WTC11 (cell line): ENCODE measurements at regions not wholly inside any gene's neighbourhood (a gene's known extent, or its start where the extent isn't known, plus 50 kb on each side); places are given as distances from the start of the nearest gene placed in this dataset.

ENCODE experiments used
- ATAC-seq: fragments of 200-7000 bp; cut with Tn5 transposase; 2 replicates; pipeline ENCODE4 v1.10.0; 2021; ENCODE audit warnings: mild to moderate bottlenecking, moderate library complexity
- CTCF ChIA-PET: fragments of 300-600 bp; sonication (Branson Sonifier 250); formaldehyde crosslinking; loops from one replicate; lab custom pipeline; 2021; ENCODE audit warnings: antibody characterized with exemption; lab: Charles Lee
- POLR2A ChIA-PET: fragments of 350-600 bp; sonication (Branson Sonifier 250); formaldehyde crosslinking; loops from one replicate; lab custom pipeline; 2021; ENCODE audit warnings: antibody characterized with exemption; lab: Charles Lee
- DNase-seq: peaks from one replicate; pipeline ENCODE4 v3.0.0; 2021; ENCODE audit warnings: low spot score
- H3K27ac Mint-ChIP-seq: 2 replicates; pipeline ENCODE4 v1.8.0; 2021; ENCODE audit warnings: mixed read lengths
- H3K27me3 Mint-ChIP-seq: 2 replicates; pipeline ENCODE4 v1.8.0; 2021; ENCODE audit warnings: low read depth, mild to moderate bottlenecking, moderate library complexity, mixed read lengths
- H3K36me3 Mint-ChIP-seq: 2 replicates; pipeline ENCODE4 v1.8.0; 2021; ENCODE audit warnings: mixed read lengths
- H3K4me1 Mint-ChIP-seq: 2 replicates; pipeline ENCODE4 v1.8.0; 2022; ENCODE audit warnings: mixed read lengths
- H3K4me3 Mint-ChIP-seq: 2 replicates; pipeline ENCODE4 v1.8.0; 2021; ENCODE audit warnings: mild to moderate bottlenecking, moderate library complexity, mixed read lengths
- H3K9me3 Mint-ChIP-seq: 2 replicates; pipeline ENCODE4 v1.8.0; 2021; ENCODE audit warnings: mixed read lengths
- CREB1 ChIP-seq: sonication (generic); formaldehyde crosslinking; IDR thresholded peaks from 2 replicates; pipeline ENCODE4 v1.8.0; 2023; ENCODE audit warnings: mild to moderate bottlenecking, missing genetic modification reagents
- EMX1 ChIP-seq: fragments of 250-450 bp; sonication (Bioruptor Pico); IDR thresholded peaks from 2 replicates; pipeline ENCODE4 v1.8.0; 2021; ENCODE audit warnings: mild to moderate bottlenecking
- GRHL2 ChIP-seq: fragments of 250-450 bp; sonication (Bioruptor Pico); IDR thresholded peaks from 2 replicates; pipeline ENCODE4 v1.8.0; 2022; ENCODE audit warnings: mild to moderate bottlenecking, moderate library complexity; ENCODE audit not compliant: insufficient replicate concordance, severe bottlenecking
- GTF2I ChIP-seq: fragments of 250-450 bp; sonication (Bioruptor Pico); conservative IDR thresholded peaks from 2 replicates; pipeline ENCODE4 v1.4.0; 2021; ENCODE audit warnings: mild to moderate bottlenecking
- NFATC4 ChIP-seq: fragments of 250-450 bp; sonication (Bioruptor Pico); IDR thresholded peaks from 2 replicates; pipeline ENCODE4 v1.9.0; 2021; ENCODE audit warnings: mild to moderate bottlenecking
- NR1H2 ChIP-seq: sonication (generic); formaldehyde crosslinking; IDR thresholded peaks from 2 replicates; pipeline ENCODE4 v1.9.0; 2021; ENCODE audit warnings: mild to moderate bottlenecking, moderate library complexity, missing genetic modification reagents
- RORB ChIP-seq: fragments of 250-450 bp; sonication (Bioruptor Pico); IDR thresholded peaks from 2 replicates; pipeline ENCODE4 v1.9.0; 2021; ENCODE audit warnings: mild to moderate bottlenecking
- SMAD3 ChIP-seq: sonication (generic); formaldehyde crosslinking; IDR thresholded peaks from 2 replicates; pipeline ENCODE4 v1.8.0; 2022; ENCODE audit warnings: missing genetic modification reagents, mild to moderate bottlenecking, borderline replicate concordance
- ZNF138 ChIP-seq: sonication (generic); formaldehyde crosslinking; conservative IDR thresholded peaks from 2 replicates; pipeline ENCODE4 v1.8.1; 2022; ENCODE audit warnings: mild to moderate bottlenecking, moderate library complexity, missing genetic modification reagents
- ZNF317 ChIP-seq: sonication (generic); formaldehyde crosslinking; IDR thresholded peaks from 2 replicates; pipeline ENCODE4 v1.8.1; 2023; ENCODE audit warnings: low read depth, mild to moderate bottlenecking, moderate library complexity, missing genetic modification reagents, borderline replicate concordance
- ZNF396 ChIP-seq: fragments of 250-450 bp; sonication (Bioruptor Pico); IDR thresholded peaks from 2 replicates; pipeline ENCODE4 v1.8.0; 2021; ENCODE audit warnings: mild to moderate bottlenecking, moderate library complexity, borderline replicate concordance
- ZNF671 ChIP-seq: fragments of 250-450 bp; sonication (Bioruptor Pico); IDR thresholded peaks from 2 replicates; pipeline ENCODE4 v1.8.0; 2021; ENCODE audit warnings: mild to moderate bottlenecking
- TF ChIP-seq, protein P1 (sequence below): sonication (generic); formaldehyde crosslinking; IDR thresholded peaks from 2 replicates; pipeline ENCODE4 v1.8.1; 2023; ENCODE audit warnings: mild to moderate bottlenecking, missing genetic modification reagents, borderline replicate concordance
- TF ChIP-seq, protein P2 (sequence below): sonication (generic); formaldehyde crosslinking; IDR thresholded peaks from 2 replicates; pipeline ENCODE4 v1.8.1; 2022; ENCODE audit warnings: mild to moderate bottlenecking, moderate library complexity, missing genetic modification reagents
- TF ChIP-seq, protein P3 (sequence below): sonication (generic); formaldehyde crosslinking; IDR thresholded peaks from 2 replicates; pipeline ENCODE4 v1.8.1; 2023; ENCODE audit warnings: mild to moderate bottlenecking, missing genetic modification reagents
- TF ChIP-seq, protein P4 (sequence below): fragments of 250-450 bp; sonication (Bioruptor Pico); IDR thresholded peaks from 2 replicates; pipeline ENCODE4 v1.9.0; 2021; ENCODE audit warnings: mild to moderate bottlenecking
- TF ChIP-seq, protein P5 (sequence below): fragments of 250-450 bp; sonication (Bioruptor Pico); IDR thresholded peaks from 2 replicates; pipeline ENCODE4 v1.9.0; 2021; ENCODE audit warnings: mild to moderate bottlenecking
- TF ChIP-seq, protein P6 (sequence below): sonication (generic); formaldehyde crosslinking; IDR thresholded peaks from 2 replicates; pipeline ENCODE4 v1.8.1; 2022; ENCODE audit warnings: missing genetic modification reagents, borderline replicate concordance

DNA sequence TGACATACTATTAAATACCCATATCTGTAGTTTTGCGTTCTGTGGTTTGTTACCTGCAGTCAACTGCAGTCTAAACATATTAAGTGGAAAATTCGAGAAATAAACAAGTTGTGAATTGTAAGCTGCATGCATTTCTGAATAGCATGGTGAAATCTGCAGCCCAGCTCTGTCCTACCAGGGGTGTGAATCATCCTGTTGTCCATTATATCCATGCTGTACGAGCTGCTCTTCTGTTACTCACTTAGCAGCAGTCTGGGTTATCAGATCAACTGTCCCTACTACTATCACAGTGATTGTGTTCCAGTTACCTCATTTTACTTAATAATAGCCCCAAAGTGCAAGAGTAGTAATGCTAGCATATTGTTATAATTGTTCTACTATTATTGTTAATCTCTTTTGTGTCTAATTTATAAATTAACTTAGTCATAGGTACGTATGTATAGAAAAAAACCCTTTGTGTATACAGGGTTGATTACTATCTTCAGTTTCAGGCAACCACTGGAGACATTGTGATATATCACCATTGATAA, 173.7 kb upstream of the FAT4 start:
- no peak overlapping the region for H3K4me3 Mint-ChIP-seq
- H3K27ac Mint-ChIP-seq: no peak overlapping the region
- TF ChIP-seq, protein P1, sequence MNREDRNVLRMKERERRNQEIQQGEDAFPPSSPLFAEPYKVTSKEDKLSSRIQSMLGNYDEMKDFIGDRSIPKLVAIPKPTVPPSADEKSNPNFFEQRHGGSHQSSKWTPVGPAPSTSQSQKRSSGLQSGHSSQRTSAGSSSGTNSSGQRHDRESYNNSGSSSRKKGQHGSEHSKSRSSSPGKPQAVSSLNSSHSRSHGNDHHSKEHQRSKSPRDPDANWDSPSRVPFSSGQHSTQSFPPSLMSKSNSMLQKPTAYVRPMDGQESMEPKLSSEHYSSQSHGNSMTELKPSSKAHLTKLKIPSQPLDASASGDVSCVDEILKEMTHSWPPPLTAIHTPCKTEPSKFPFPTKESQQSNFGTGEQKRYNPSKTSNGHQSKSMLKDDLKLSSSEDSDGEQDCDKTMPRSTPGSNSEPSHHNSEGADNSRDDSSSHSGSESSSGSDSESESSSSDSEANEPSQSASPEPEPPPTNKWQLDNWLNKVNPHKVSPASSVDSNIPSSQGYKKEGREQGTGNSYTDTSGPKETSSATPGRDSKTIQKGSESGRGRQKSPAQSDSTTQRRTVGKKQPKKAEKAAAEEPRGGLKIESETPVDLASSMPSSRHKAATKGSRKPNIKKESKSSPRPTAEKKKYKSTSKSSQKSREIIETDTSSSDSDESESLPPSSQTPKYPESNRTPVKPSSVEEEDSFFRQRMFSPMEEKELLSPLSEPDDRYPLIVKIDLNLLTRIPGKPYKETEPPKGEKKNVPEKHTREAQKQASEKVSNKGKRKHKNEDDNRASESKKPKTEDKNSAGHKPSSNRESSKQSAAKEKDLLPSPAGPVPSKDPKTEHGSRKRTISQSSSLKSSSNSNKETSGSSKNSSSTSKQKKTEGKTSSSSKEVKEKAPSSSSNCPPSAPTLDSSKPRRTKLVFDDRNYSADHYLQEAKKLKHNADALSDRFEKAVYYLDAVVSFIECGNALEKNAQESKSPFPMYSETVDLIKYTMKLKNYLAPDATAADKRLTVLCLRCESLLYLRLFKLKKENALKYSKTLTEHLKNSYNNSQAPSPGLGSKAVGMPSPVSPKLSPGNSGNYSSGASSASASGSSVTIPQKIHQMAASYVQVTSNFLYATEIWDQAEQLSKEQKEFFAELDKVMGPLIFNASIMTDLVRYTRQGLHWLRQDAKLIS: no peak
- TF ChIP-seq, all 79 proteins: peak for 0
- ChIA-PET POLR2A (no interaction called here), CTCF (no interaction called here)
- DNase-seq: no peak
- H3K9me3 Mint-ChIP-seq: no peaks in the 10 kb centered on the region
- ATAC-seq: no peak
- no peaks in the 10 kb centered on the region for H3K4me1 Mint-ChIP-seq
- no peaks in the 10 kb centered on the region for H3K27me3 Mint-ChIP-seq
- H3K36me3 Mint-ChIP-seq: no peaks in the 10 kb centered on the region

DNA sequence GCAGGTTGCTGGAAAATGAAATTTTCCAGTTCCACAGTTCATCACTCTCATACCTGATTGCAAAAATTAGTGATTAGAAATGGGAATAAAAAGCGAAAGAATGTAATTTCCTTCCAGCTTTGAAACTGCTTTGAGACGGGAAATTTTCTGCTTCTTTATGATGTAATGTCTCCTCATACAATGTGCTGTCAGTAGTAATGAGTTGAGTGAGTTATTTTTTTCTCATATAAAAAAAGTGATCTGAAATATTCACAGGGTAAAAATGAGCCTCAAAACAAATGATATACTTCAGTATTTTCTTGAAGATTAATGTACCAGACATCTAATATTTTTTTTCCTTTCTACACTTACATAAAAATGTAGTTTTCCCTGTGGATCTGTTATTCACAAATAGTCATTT, 179.1 kb upstream of the FAT4 start:
- Mint-ChIP-seq H3K4me3 (no peak overlapping the region), H3K27me3 (no peaks in the 10 kb centered on the region), H3K36me3 (no peaks in the 10 kb centered on the region), H3K9me3 (no peaks in the 10 kb centered on the region), H3K27ac (no peak overlapping the region), H3K4me1 (peaks cover 6% of the 10 kb centered on the region)
- ChIA-PET CTCF (no interaction called here), POLR2A (no interaction called here)
- TF ChIP-seq, protein P2, sequence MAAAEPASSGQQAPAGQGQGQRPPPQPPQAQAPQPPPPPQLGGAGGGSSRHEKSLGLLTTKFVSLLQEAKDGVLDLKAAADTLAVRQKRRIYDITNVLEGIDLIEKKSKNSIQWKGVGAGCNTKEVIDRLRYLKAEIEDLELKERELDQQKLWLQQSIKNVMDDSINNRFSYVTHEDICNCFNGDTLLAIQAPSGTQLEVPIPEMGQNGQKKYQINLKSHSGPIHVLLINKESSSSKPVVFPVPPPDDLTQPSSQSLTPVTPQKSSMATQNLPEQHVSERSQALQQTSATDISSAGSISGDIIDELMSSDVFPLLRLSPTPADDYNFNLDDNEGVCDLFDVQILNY: no peak
- TF ChIP-seq EMX1 (CRISPR knock-in tag) (no peak), GTF2I (CRISPR knock-in tag) (no peak)
- TF ChIP-seq, protein P3, sequence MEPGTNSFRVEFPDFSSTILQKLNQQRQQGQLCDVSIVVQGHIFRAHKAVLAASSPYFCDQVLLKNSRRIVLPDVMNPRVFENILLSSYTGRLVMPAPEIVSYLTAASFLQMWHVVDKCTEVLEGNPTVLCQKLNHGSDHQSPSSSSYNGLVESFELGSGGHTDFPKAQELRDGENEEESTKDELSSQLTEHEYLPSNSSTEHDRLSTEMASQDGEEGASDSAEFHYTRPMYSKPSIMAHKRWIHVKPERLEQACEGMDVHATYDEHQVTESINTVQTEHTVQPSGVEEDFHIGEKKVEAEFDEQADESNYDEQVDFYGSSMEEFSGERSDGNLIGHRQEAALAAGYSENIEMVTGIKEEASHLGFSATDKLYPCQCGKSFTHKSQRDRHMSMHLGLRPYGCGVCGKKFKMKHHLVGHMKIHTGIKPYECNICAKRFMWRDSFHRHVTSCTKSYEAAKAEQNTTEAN (CRISPR knock-in tag): no peak
- TF ChIP-seq, protein P4, sequence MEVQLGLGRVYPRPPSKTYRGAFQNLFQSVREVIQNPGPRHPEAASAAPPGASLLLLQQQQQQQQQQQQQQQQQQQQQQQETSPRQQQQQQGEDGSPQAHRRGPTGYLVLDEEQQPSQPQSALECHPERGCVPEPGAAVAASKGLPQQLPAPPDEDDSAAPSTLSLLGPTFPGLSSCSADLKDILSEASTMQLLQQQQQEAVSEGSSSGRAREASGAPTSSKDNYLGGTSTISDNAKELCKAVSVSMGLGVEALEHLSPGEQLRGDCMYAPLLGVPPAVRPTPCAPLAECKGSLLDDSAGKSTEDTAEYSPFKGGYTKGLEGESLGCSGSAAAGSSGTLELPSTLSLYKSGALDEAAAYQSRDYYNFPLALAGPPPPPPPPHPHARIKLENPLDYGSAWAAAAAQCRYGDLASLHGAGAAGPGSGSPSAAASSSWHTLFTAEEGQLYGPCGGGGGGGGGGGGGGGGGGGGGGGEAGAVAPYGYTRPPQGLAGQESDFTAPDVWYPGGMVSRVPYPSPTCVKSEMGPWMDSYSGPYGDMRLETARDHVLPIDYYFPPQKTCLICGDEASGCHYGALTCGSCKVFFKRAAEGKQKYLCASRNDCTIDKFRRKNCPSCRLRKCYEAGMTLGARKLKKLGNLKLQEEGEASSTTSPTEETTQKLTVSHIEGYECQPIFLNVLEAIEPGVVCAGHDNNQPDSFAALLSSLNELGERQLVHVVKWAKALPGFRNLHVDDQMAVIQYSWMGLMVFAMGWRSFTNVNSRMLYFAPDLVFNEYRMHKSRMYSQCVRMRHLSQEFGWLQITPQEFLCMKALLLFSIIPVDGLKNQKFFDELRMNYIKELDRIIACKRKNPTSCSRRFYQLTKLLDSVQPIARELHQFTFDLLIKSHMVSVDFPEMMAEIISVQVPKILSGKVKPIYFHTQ (CRISPR knock-in tag): no peak
- TF ChIP-seq, protein P5, sequence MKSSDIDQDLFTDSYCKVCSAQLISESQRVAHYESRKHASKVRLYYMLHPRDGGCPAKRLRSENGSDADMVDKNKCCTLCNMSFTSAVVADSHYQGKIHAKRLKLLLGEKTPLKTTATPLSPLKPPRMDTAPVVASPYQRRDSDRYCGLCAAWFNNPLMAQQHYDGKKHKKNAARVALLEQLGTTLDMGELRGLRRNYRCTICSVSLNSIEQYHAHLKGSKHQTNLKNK: no peak
- no peak for ATAC-seq
- no peak for DNase-seq

DNA sequence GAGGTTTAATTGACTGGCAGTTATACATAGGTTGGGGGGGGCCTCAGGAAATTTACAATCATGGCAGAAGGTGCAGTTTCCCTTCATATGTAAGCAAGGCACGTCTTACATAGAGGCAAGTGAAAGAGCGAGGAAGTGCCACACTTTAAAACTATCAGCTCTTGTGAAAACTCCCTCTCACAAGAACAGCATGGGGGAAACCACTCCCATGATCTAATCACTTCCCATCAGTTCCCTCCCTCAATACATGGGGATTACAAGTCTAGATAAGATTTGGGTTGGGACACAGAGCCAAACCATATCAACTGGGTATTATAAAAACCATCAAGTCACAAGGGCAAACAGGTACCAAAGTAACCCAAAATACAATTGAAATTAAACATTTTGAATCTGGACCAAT, 182.0 kb upstream of the FAT4 start:
- CTCF ChIA-PET: no interaction called here
- Mint-ChIP-seq H3K4me1 (peaks cover 6% of the 10 kb centered on the region), H3K27me3 (no peaks in the 10 kb centered on the region), H3K9me3 (peaks cover 6% of the 10 kb centered on the region; the same call in 1 of the 2 replicates), H3K36me3 (no peaks in the 10 kb centered on the region), H3K27ac (no peak overlapping the region), H3K4me3 (no peak overlapping the region)
- POLR2A ChIA-PET: no interaction called here
- ATAC-seq (no peak), DNase-seq (no peak)
- TF ChIP-seq RORB (CRISPR knock-in tag): no peak
- no peak for TF ChIP-seq NR1H2 (CRISPR knock-in tag)
- TF ChIP-seq ZNF317: no peak
- TF ChIP-seq, protein P3 (CRISPR knock-in tag): no peak
- TF ChIP-seq ZNF671 (CRISPR knock-in tag): no peak
- TF ChIP-seq ZNF396 (CRISPR knock-in tag): no peak
- TF ChIP-seq NFATC4 (CRISPR knock-in tag): no peak
- no peak for TF ChIP-seq SMAD3 (CRISPR knock-in tag)
- TF ChIP-seq GRHL2 (CRISPR knock-in tag): no peak
- TF ChIP-seq, protein P5: no peak
- TF ChIP-seq ZNF138 (CRISPR knock-in tag): no peak
- TF ChIP-seq, protein P6, sequence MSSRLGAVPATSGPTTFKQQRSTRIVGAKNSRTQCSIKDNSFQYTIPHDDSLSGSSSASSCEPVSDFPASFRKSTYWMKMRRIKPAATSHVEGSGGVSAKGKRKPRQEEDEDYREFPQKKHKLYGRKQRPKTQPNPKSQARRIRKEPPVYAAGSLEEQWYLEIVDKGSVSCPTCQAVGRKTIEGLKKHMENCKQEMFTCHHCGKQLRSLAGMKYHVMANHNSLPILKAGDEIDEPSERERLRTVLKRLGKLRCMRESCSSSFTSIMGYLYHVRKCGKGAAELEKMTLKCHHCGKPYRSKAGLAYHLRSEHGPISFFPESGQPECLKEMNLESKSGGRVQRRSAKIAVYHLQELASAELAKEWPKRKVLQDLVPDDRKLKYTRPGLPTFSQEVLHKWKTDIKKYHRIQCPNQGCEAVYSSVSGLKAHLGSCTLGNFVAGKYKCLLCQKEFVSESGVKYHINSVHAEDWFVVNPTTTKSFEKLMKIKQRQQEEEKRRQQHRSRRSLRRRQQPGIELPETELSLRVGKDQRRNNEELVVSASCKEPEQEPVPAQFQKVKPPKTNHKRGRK: no peak
- TF ChIP-seq CREB1 (CRISPR knock-in tag): no peak
